ENCODE measurements at regions not wholly inside any gene's neighbourhood (a gene's known extent, or its start where the extent isn't known, plus 50 kb on each side); places are given as distances from the start of the nearest gene placed in this dataset.

- ATAC-seq (no peak), FAIRE-seq (no peak), DNase-seq (ENCODE audit: low read depth, low spot score) (no peak)
- ChIA-PET RAD21 (ENCODE audit: unreplicated experiment) (no interaction called here), CTCF (no interaction called here), SMC1A (ENCODE audit: uncharacterized antibody, unreplicated experiment) (no interaction called here), POLR2A (no interaction called here)
- Histone ChIP-seq H3K4me2 (ENCODE audit: control insufficient read depth, insufficient read depth) (no peak overlapping the region), H3K9ac (ENCODE audit: control insufficient read depth, insufficient read depth, low read length) (no peak overlapping the region), H3K4me3 (no peak overlapping the region), H3K4me1 (ENCODE audit: control insufficient read depth, insufficient read depth, low read length) (no peaks in the 10 kb centered on the region), H3K27me3 (replicated peaks in 1 of 2; ENCODE audit: control insufficient read depth in 2 of 2, insufficient read depth in 2 of 2, low read length in 1 of 2) (no peaks in the 10 kb centered on the region), H3K9me3 (replicated peaks; ENCODE audit: control insufficient read depth, insufficient read depth, low read length) (no peaks in the 10 kb centered on the region), H2AFZ (ENCODE audit: control insufficient read depth, low read depth, low read length) (no peak overlapping the region), H4K20me1 (ENCODE audit: control insufficient read depth, insufficient read depth) (no peaks in the 10 kb centered on the region), H3K79me2 (ENCODE audit: control insufficient read depth, insufficient read depth, low read length) (no peaks in the 10 kb centered on the region), H3K36me3 (ENCODE audit: control insufficient read depth in 2 of 2, insufficient read depth in 2 of 2, low read length in 1 of 2) (no peaks in the 10 kb centered on the region), H3K27ac (ENCODE audit: control insufficient read depth, insufficient read depth) (no peak overlapping the region)
- no peak for TF ChIP-seq BCLAF1 (IDR thresholded peaks at IDR 0.05)
- no peak for TF ChIP-seq RUNX3 (IDR thresholded peaks at IDR 0.05; ENCODE audit: low read length)
- no peak for TF ChIP-seq ELK1 (IDR thresholded peaks at IDR 0.05; ENCODE audit: low read depth, low read length)
- TF ChIP-seq SMAD1 (IDR thresholded peaks at IDR 0.05; ENCODE audit: low read depth, partially characterized antibody), result no peak
- TF ChIP-seq BCL3 (IDR thresholded peaks at IDR 0.05; ENCODE audit: borderline replicate concordance, insufficient read depth, low read depth, low read length, poor library complexity, severe bottlenecking), result no peak
- no peak for TF ChIP-seq IRF3 (IDR thresholded peaks at IDR 0.05)
- no peak for TF ChIP-seq CREM (IDR thresholded peaks at IDR 0.05; ENCODE audit: low read depth)
- TF ChIP-seq USF1 (IDR thresholded peaks at IDR 0.05; ENCODE audit: borderline replicate concordance, extremely low read length, insufficient read depth, low read depth, low read length), result no peak
- no peak for TF ChIP-seq LARP7 (IDR thresholded peaks at IDR 0.05)
- TF ChIP-seq ZBTB11 (CRISPR knock-in tag; IDR thresholded peaks at IDR 0.05), result no peak
- TF ChIP-seq RELB (IDR thresholded peaks at IDR 0.05; ENCODE audit: low read depth), result no peak
- no peak for TF ChIP-seq HDAC6 (IDR thresholded peaks at IDR 0.05; ENCODE audit: unreplicated experiment)
- no TSS peak for BruUV-seq (replicated peaks)
- in situ Hi-C loops (cut with MboI), result no loop called here
- intact Hi-C loops (cut with micrococcal nuclease; ENCODE audit: unreplicated experiment), result no loop called here
These were observed 805.7 kb upstream of the SEMA6A start for GRCh38 chr5:117380316-117380715.

Data from GM12878 (cell line).